ENCODE measurements at regions not wholly inside any gene's neighbourhood (a gene's known extent, or its start where the extent isn't known, plus 50 kb on each side); places are given as distances from the start of the nearest gene placed in this dataset.
"Not testable (repeated sequence)": the region's sequence is repeated elsewhere in the genome, so short reads cannot be mapped to it uniquely, and the experiment has no call there.

DNA sequence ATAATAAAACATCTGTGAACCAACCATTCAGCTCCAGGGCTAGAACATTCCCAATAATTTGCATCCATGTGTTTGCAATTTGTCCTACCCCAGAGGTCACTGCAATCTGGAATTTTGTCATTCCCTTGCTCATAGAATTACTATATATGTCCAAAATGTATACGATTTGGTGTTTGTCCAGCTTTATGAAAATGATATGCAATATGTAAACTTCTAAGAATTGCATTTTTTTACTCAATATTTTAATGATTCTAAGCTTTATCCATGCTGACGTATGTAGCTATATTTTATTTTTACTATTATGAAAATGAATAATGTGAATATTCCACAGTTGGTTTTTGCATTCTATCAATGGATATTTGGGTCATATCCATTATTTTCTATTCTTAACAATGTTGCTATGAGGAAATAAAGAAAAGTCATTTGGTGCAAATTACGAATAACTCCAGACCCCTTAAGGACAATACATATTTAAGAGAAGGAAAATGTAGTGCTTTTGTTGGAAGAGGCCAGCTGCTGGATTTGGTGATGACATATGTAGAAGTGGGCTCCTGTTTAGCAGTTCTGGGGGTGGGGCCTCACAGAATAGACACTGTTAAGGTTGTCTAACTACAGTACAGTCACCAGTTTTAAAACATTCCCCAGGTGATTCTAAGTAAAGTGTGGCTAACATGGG, 139.4 kb downstream of the SLC38A4 start:
- no TSS peak for BruUV-seq (replicated peaks)
- H3K4me1 ChIP-seq (ENCODE audit: insufficient read depth, low read length, poor library complexity, severe bottlenecking): no peaks in the 10 kb centered on the region
- no peak overlapping the region for H3K4me3 ChIP-seq (ENCODE audit: low read depth, low read length, poor library complexity, severe bottlenecking)
- no peaks in the 10 kb centered on the region for H3K27me3 ChIP-seq (replicated peaks; ENCODE audit: insufficient read depth, low read depth, low read length, poor library complexity)
- ChIA-PET CTCF (interaction anchor here (0.6 kb wide), 1 partner anchor 335 kb away, joined by 5 read pairs; no protein-coding TSS in a partner anchor), POLR2A (ENCODE audit: low non-redundant PET) (no interaction called here)
- no peak for TF ChIP-seq EZH2 (IDR thresholded peaks at IDR 0.05; ENCODE audit: borderline replicate concordance, low read depth, low read length, poor library complexity, severe bottlenecking)
- TF ChIP-seq, protein P1, sequence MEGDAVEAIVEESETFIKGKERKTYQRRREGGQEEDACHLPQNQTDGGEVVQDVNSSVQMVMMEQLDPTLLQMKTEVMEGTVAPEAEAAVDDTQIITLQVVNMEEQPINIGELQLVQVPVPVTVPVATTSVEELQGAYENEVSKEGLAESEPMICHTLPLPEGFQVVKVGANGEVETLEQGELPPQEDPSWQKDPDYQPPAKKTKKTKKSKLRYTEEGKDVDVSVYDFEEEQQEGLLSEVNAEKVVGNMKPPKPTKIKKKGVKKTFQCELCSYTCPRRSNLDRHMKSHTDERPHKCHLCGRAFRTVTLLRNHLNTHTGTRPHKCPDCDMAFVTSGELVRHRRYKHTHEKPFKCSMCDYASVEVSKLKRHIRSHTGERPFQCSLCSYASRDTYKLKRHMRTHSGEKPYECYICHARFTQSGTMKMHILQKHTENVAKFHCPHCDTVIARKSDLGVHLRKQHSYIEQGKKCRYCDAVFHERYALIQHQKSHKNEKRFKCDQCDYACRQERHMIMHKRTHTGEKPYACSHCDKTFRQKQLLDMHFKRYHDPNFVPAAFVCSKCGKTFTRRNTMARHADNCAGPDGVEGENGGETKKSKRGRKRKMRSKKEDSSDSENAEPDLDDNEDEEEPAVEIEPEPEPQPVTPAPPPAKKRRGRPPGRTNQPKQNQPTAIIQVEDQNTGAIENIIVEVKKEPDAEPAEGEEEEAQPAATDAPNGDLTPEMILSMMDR (conservative IDR thresholded peaks at IDR 0.05; ENCODE audit: low read depth, low read length): no peak
- intact Hi-C loops (cut with micrococcal nuclease; ENCODE audit: unreplicated experiment): no loop called here
- H3K27ac ChIP-seq (ENCODE audit: low read depth, low read length, poor library complexity, severe bottlenecking): no peak overlapping the region
- H3K9me3 ChIP-seq (ENCODE audit: low read depth, low read length, poor library complexity, severe bottlenecking): no peaks in the 10 kb centered on the region
- DNase-seq (ENCODE audit: low spot score): no peak
- H3K36me3 ChIP-seq (ENCODE audit: insufficient read depth, low read length, poor library complexity, severe bottlenecking): no peaks in the 10 kb centered on the region

GRCh38 chr12:46684243-46684642, 141.6 kb downstream of the SLC38A4 start:
- BruUV-seq (replicated peaks); H3K4me1 ChIP-seq (ENCODE audit: insufficient read depth, low read length, poor library complexity, severe bottlenecking); POLR2A ChIA-PET (ENCODE audit: low non-redundant PET); H3K9me3 ChIP-seq (ENCODE audit: low read depth, low read length, poor library complexity, severe bottlenecking); H3K36me3 ChIP-seq (ENCODE audit: insufficient read depth, low read length, poor library complexity, severe bottlenecking); H3K27ac ChIP-seq (ENCODE audit: low read depth, low read length, poor library complexity, severe bottlenecking); CTCF ChIA-PET; DNase-seq (ENCODE audit: low spot score); intact Hi-C loops (cut with micrococcal nuclease; ENCODE audit: unreplicated experiment); H3K4me3 ChIP-seq (ENCODE audit: low read depth, low read length, poor library complexity, severe bottlenecking); H3K27me3 ChIP-seq (replicated peaks; ENCODE audit: insufficient read depth, low read depth, low read length, poor library complexity): not testable (repeated sequence)

DNA sequence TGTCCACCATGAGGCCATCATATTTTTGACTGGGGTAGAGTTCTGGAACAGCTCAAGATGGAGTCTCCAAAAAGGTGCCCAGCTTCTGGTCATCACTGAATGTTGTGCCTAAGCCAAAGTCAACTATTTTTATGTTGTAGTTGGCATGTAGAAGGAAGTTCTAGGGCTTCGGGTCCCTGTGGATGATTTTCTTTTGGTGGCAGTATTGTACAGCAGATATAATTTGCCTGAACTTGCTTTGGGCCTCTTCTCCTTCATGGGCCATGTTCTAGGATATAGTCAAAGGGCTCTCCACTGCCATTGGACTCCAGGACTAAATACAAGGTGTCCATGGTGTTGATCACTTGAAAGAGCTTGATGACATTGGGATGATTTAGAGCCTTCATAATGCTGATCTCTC, 143.6 kb downstream of the SLC38A4 start:
- CTCF ChIA-PET: interaction anchor here (0.7 kb wide), 1 partner anchor 715 kb away, joined by 3 read pairs; no protein-coding TSS in a partner anchor
- no TSS peak for BruUV-seq (replicated peaks)
- Histone ChIP-seq H3K4me3 (ENCODE audit: low read depth, low read length, poor library complexity, severe bottlenecking) (no peak overlapping the region), H3K27me3 (replicated peaks; ENCODE audit: insufficient read depth, low read depth, low read length, poor library complexity) (no peaks in the 10 kb centered on the region), H3K36me3 (ENCODE audit: insufficient read depth, low read length, poor library complexity, severe bottlenecking) (no peaks in the 10 kb centered on the region), H3K4me1 (ENCODE audit: insufficient read depth, low read length, poor library complexity, severe bottlenecking) (peaks cover 18% of the 10 kb centered on the region), H3K27ac (ENCODE audit: low read depth, low read length, poor library complexity, severe bottlenecking) (no peak overlapping the region), H3K9me3 (ENCODE audit: low read depth, low read length, poor library complexity, severe bottlenecking) (no peaks in the 10 kb centered on the region)
- no peak for DNase-seq (ENCODE audit: low spot score)
- TF ChIP-seq EZH2 (IDR thresholded peaks at IDR 0.05; ENCODE audit: borderline replicate concordance, low read depth, low read length, poor library complexity, severe bottlenecking): no peak
- TF ChIP-seq, protein P1 (conservative IDR thresholded peaks at IDR 0.05; ENCODE audit: low read depth, low read length): no peak
- intact Hi-C loops (cut with micrococcal nuclease; ENCODE audit: unreplicated experiment): no loop called here
- POLR2A ChIA-PET (ENCODE audit: low non-redundant PET): no interaction called here

DNA sequence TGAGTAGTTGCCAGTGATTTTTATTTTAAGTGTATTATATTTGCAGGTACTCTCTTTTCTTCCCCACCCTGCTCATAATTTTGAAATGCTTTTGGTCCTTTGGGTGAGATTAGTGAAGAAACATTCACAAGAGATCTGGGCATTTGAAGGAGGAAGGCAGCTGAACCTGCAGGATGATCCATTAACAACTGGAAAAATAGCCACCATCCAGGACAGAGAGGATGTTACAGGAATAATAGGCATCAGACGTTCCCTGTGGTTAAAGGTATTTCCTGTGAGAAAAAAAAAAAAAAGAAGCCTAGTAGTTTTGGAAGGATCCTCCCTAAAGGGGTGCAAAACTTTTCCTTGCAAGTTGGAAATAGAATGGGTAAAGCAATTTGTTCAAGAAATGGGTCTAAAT, 145.3 kb downstream of the SLC38A4 start:
- POLR2A ChIA-PET (ENCODE audit: low non-redundant PET): no interaction called here

More for the DNA sequence above, 145.3 kb downstream of the SLC38A4 start:
- Histone ChIP-seq H3K27ac (ENCODE audit: low read depth, low read length, poor library complexity, severe bottlenecking) (no peak overlapping the region), H3K9me3 (ENCODE audit: low read depth, low read length, poor library complexity, severe bottlenecking) (no peaks in the 10 kb centered on the region), H3K27me3 (replicated peaks; ENCODE audit: insufficient read depth, low read depth, low read length, poor library complexity) (no peaks in the 10 kb centered on the region), H3K36me3 (ENCODE audit: insufficient read depth, low read length, poor library complexity, severe bottlenecking) (no peaks in the 10 kb centered on the region), H3K4me3 (ENCODE audit: low read depth, low read length, poor library complexity, severe bottlenecking) (no peak overlapping the region), H3K4me1 (ENCODE audit: insufficient read depth, low read length, poor library complexity, severe bottlenecking) (peaks cover 21% of the 10 kb centered on the region)
- no peak for DNase-seq (ENCODE audit: low spot score)
- intact Hi-C loops (cut with micrococcal nuclease; ENCODE audit: unreplicated experiment): loop anchor here (2.0 kb wide), 1 partner anchor 340 kb away; no protein-coding TSS in a partner anchor
- no TSS peak for BruUV-seq (replicated peaks)
- CTCF ChIA-PET: no interaction called here
- no peak for TF ChIP-seq EZH2 (IDR thresholded peaks at IDR 0.05; ENCODE audit: borderline replicate concordance, low read depth, low read length, poor library complexity, severe bottlenecking)
- TF ChIP-seq, protein P1 (conservative IDR thresholded peaks at IDR 0.05; ENCODE audit: low read depth, low read length): no peak
